ENCODE measurements at regions not wholly inside any gene's neighbourhood (a gene's known extent, or its start where the extent isn't known, plus 50 kb on each side); places are given as distances from the start of the nearest gene placed in this dataset.

- TF ChIP-seq SIN3A (IDR thresholded peaks at IDR 0.05; ENCODE audit: borderline replicate concordance, insufficient read depth, low read length) (no peak), POLR2AphosphoS5 (IDR thresholded peaks at IDR 0.05; ENCODE audit: low read depth, low read length) (no peak), REST (IDR thresholded peaks at IDR 0.05; ENCODE audit: insufficient read depth in 1 of 2, low read depth in 2 of 2, low read length in 2 of 2) (no peak)
Measured at GRCh38 chr6:67639161-67639560, 995.9 kb upstream of the ADGRB3 start.
